ENCODE measurements at regions not wholly inside any gene's neighbourhood (a gene's known extent, or its start where the extent isn't known, plus 50 kb on each side); places are given as distances from the start of the nearest gene placed in this dataset.
"Not testable (repeated sequence)": the region's sequence is repeated elsewhere in the genome, so short reads cannot be mapped to it uniquely, and the experiment has no call there.

DNA sequence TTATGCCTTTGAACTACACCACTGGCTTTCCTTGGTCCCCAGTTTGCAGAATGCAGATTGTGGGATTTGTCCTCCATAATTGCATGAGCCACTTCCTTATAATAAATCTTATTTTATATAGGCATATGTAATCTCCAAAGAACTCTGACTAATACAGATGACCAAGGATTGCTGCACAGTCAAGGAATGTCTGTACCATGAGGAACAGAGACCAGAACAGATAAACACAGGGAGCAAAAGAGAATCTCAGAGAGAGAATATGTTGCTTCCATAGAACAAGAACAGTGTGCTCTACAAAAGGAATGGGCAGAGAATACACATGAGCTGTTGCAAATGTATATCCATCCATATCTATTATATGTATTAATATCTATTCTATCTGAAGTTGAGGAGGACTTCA lies 111.1 kb downstream of the ADRA2C start:
- H3K27me3 ChIP-seq: peaks cover 5 to 99% (median 17%) of the 10 kb centered on the region in 4 donors
- no peak for TF ChIP-seq POLR2A (IDR thresholded peaks at IDR 0.05)
- TF ChIP-seq, protein P1, sequence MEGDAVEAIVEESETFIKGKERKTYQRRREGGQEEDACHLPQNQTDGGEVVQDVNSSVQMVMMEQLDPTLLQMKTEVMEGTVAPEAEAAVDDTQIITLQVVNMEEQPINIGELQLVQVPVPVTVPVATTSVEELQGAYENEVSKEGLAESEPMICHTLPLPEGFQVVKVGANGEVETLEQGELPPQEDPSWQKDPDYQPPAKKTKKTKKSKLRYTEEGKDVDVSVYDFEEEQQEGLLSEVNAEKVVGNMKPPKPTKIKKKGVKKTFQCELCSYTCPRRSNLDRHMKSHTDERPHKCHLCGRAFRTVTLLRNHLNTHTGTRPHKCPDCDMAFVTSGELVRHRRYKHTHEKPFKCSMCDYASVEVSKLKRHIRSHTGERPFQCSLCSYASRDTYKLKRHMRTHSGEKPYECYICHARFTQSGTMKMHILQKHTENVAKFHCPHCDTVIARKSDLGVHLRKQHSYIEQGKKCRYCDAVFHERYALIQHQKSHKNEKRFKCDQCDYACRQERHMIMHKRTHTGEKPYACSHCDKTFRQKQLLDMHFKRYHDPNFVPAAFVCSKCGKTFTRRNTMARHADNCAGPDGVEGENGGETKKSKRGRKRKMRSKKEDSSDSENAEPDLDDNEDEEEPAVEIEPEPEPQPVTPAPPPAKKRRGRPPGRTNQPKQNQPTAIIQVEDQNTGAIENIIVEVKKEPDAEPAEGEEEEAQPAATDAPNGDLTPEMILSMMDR (IDR thresholded peaks at IDR 0.05): no peak

DNA sequence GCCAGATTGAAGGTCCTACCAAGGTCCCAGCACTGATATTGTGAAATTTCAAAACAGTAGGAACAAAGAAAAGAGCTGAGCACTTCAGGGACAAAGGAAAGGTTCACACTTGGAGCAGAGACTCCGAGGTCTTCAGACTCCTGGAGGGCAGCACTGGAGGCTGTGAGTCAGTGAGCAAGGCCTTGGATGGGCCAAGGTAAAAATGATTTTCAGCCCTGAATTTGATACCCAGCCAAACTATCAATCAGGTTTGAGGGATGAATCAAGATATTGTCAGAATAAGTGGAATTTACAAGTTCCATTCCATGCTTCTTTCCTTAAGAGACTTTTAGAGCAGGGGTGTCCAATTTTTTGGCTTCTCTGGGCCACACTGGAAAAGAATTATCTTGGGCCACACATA lies 111.7 kb downstream of the ADRA2C start:
- intact Hi-C loops (cut with DNase I): no loop called here
- Histone ChIP-seq H3K36me3 (no peaks in the 10 kb centered on the region), H3K27ac (no peak overlapping the region), H3K9me3 (peaks cover 0 to 4% (median 0%) of the 10 kb centered on the region in 3 donors), H3K4me1 (peaks cover 6 to 16% (median 8%) of the 10 kb centered on the region in 3 donors), H3K4me3 (no peak overlapping the region), H3K27me3 (peaks cover 5 to 99% (median 13%) of the 10 kb centered on the region in 4 donors)
- DNase-seq: no peak
- 58 to 89% methylated on average over 1 of the region's 1 CpG for WGBS, 2 donors
- TF ChIP-seq, protein P1 (IDR thresholded peaks at IDR 0.05): no peak
- TF ChIP-seq POLR2A (IDR thresholded peaks at IDR 0.05): no peak

More for the DNA sequence above, 111.1 kb downstream of the ADRA2C start:
- Histone ChIP-seq H3K27ac (no peak overlapping the region), H3K36me3 (no peaks in the 10 kb centered on the region), H3K9me3 (peaks cover 0 to 4% (median 0%) of the 10 kb centered on the region in 3 donors), H3K4me1 (peaks cover 6 to 17% (median 8%) of the 10 kb centered on the region in 3 donors), H3K4me3 (no peak overlapping the region)
- intact Hi-C loops (cut with DNase I): no loop called here
- DNase-seq: no peak

DNA sequence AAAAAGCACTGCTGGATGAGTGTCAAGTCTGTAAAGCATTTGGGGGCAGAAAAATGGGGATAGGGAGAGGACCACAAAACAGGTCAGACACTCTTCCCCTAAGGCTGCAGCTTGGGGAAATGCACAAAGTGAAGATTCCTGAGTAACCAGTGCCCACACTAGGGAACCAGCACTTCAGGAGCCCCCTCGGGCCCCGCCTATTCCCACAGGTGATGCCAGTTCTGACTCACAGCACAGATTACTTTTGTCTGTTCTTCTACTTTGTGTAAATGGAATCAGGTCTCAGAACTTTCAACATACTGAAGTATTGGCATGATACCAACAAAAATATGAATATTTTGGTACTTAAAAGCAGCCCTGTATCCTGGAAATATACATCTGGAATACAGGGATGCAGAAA lies 112.5 kb downstream of the ADRA2C start:
- no peak overlapping the region for H3K27ac ChIP-seq
- H3K36me3 ChIP-seq: no peaks in the 10 kb centered on the region
- WGBS, 2 donors: 43 to 50% methylated on average over 2 of the region's 2 CpGs
- H3K4me1 ChIP-seq: peaks cover 6 to 16% (median 8%) of the 10 kb centered on the region in 3 donors
- H3K27me3 ChIP-seq: peaks cover 5 to 94% (median 13%) of the 10 kb centered on the region in 4 donors
- H3K4me3 ChIP-seq: no peak overlapping the region
- peaks cover 0 to 4% (median 0%) of the 10 kb centered on the region in 3 donors for H3K9me3 ChIP-seq
- intact Hi-C loops (cut with DNase I): no loop called here
- no peak for DNase-seq
- TF ChIP-seq POLR2A (IDR thresholded peaks at IDR 0.05): no peak
- TF ChIP-seq, protein P1 (IDR thresholded peaks at IDR 0.05): no peak

DNA sequence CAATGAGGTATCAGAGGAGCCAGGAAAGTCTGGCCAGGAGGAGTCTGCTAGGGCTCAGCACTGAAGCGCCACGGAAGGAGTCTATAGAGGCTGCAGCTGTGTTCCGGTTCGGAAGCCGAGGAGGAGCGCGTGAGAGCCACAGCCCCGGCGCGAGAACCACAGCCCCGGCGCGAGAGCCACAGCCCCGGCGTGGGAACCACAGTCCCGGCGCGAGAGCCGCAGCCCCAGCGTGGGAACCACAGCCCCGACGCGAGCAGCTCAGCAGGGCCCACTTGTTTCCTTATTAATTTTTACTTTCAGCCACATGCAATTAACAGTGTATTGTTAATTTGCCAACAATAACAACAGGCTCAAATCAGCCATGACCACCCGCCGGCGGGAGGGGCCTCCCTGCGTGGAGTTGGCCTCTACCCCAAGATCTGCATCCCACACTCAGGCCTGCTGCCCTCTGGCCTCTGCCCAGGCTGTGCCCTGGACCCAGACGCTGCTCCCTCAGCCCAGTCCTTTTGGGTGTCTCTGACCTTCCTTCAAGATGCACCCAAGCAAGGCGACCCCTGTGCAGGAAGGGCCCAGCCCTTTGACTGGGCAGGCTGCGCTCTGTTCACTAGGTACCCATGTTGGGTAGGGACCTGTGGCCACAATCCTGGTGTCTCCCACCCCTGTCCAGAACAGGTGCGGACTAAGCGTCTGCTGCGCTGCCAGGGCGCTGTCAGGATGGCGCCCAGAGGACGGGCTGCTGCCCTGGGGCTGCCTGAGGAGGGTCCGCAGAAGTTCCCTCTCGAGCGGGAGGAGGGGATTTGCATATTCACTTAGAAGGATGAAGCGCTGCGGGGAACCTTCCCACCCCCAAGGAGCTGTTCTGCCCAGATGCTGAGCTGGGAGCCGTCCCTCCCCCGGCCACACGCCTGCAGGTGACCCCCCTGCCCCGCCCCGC lies 113.8 kb downstream of the ADRA2C start:
- peaks cover 0 to 4% (median 0%) of the 10 kb centered on the region in 3 donors for H3K9me3 ChIP-seq
- peaks cover 5 to 82% (median 11%) of the 10 kb centered on the region in 4 donors for H3K27me3 ChIP-seq
- H3K4me1 ChIP-seq: peaks cover 6 to 16% (median 8%) of the 10 kb centered on the region in 3 donors
- DNase-seq: no peak
- H3K27ac ChIP-seq: no peak overlapping the region
- no peak overlapping the region for H3K4me3 ChIP-seq
- 4 to 12% methylated on average over 10 to 25 of the region's 46 CpGs for WGBS, 2 donors
- intact Hi-C loops (cut with DNase I): no loop called here
- no peaks in the 10 kb centered on the region for H3K36me3 ChIP-seq
- TF ChIP-seq POLR2A (IDR thresholded peaks at IDR 0.05): no peak
- TF ChIP-seq, protein P1 (IDR thresholded peaks at IDR 0.05): no peak

DNA sequence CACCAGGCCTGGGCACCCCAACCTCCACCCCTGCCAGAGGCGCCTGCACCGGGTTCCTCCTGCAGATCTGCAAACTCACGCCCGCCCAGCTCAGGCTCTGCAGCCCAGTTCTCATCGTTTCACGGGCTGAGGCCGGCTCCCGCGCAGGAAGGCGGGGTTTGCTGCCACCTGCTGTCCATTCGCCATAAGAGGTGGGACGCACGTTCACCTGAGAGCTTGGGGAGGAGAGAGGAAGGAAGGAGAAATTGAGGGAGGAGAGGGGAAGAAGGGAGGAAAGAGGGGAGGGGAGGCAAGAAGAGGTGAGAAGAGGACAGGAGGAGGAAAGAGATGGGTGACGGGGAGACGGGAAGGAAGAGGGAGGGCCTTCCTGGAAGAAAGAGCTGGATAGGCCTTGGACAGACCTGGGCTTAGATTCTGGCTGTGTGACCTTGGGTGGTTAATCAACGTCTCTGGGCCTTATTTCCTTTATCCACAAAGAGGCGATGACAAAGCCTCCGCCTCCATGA lies 114.5 kb downstream of the ADRA2C start:
- H3K9me3 ChIP-seq: peaks cover 0 to 4% (median 0%) of the 10 kb centered on the region in 3 donors
- H3K27me3 ChIP-seq: peaks cover 5 to 75% (median 11%) of the 10 kb centered on the region in 4 donors
- no peak for TF ChIP-seq POLR2A (IDR thresholded peaks at IDR 0.05)
- TF ChIP-seq, protein P1 (IDR thresholded peaks at IDR 0.05): peak; percentile 33 to 81 (median 68)
- H3K27ac ChIP-seq: no peak overlapping the region
- no peak for DNase-seq
- no peak overlapping the region for H3K4me3 ChIP-seq
- peaks cover 6 to 16% (median 8%) of the 10 kb centered on the region in 3 donors for H3K4me1 ChIP-seq
- no peaks in the 10 kb centered on the region for H3K36me3 ChIP-seq
- intact Hi-C loops (cut with DNase I): no loop called here
- WGBS, 2 donors: 13 to 17% methylated on average over 8 to 9 of the region's 18 CpGs

DNA sequence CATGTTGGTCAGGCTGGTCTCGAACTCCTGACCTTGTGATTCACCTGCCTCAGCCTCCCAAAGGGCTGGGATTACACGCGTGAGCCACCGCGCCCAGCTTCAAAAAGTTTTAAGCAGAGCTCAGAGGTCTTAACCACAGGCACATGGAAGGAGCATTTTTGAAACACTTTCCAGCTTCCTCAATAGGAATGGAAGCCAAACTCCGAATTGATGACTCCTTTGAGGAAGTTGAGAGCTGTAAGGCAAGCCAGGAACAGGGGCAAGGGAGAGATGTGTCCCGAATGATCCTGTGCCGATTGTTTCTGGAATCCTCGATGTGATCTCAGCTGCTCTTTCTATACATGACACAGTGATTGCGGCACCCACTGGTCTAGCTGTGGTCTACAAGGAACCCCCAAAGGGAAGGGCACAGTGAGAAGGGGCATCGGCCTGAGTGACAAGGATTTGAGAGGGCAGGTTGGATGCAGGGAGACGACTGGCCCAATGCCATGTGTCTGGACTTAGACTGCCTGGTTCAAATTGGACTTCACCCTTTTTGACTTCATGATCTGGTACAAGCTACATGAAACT lies 116.2 kb downstream of the ADRA2C start:
- H3K27ac ChIP-seq; H3K9me3 ChIP-seq; H3K4me3 ChIP-seq; DNase-seq; intact Hi-C loops (cut with DNase I); H3K36me3 ChIP-seq: not testable (repeated sequence)
- WGBS, 2 donors: 55 to 64% methylated on average over 8 to 12 of the region's 12 CpGs
- Histone ChIP-seq H3K4me1 (peaks cover 6 to 16% (median 8%) of the 10 kb centered on the region in 3 donors), H3K27me3 (peaks cover 5 to 62% (median 11%) of the 10 kb centered on the region in 4 donors)

DNA sequence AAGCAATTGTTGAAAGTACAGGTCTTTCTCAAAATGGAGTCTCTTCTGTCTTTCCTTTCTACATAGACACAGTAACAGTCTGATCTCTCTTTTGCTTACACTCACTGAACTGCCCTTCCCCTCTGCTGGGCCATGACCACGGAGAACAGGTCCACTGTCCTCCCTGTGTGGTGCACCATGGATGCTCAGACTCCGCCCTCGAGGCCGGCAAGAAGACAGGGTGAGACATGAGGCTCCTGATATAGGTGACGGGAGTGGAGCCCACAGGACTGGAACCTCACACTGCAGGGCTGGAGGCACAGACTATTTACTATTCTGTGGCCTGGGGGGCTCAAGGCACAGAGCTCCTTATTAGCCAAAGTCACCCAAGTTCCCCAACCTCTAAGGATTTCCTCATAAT lies 118.1 kb downstream of the ADRA2C start:
- peaks cover 6 to 15% (median 8%) of the 10 kb centered on the region in 3 donors for H3K4me1 ChIP-seq
- peaks cover 5 to 49% (median 6%) of the 10 kb centered on the region in 4 donors for H3K27me3 ChIP-seq
- H3K4me3 ChIP-seq; H3K9me3 ChIP-seq; H3K36me3 ChIP-seq; intact Hi-C loops (cut with DNase I); H3K27ac ChIP-seq; DNase-seq: not testable (repeated sequence)
- no CpG with 5 or more reads among the region's 5 CpGs for WGBS, 2 donors
